AG08396 (cell line): ENCODE measurements at regions not wholly inside any gene's neighbourhood (a gene's known extent, or its start where the extent isn't known, plus 50 kb on each side); places are given as distances from the start of the nearest gene placed in this dataset.

Source experiments
- DNase-seq: peaks from one replicate; pipeline ENCODE4 v3.0.0; 2012; ENCODE audit warnings: low spot score, mixed read lengths

DNA sequence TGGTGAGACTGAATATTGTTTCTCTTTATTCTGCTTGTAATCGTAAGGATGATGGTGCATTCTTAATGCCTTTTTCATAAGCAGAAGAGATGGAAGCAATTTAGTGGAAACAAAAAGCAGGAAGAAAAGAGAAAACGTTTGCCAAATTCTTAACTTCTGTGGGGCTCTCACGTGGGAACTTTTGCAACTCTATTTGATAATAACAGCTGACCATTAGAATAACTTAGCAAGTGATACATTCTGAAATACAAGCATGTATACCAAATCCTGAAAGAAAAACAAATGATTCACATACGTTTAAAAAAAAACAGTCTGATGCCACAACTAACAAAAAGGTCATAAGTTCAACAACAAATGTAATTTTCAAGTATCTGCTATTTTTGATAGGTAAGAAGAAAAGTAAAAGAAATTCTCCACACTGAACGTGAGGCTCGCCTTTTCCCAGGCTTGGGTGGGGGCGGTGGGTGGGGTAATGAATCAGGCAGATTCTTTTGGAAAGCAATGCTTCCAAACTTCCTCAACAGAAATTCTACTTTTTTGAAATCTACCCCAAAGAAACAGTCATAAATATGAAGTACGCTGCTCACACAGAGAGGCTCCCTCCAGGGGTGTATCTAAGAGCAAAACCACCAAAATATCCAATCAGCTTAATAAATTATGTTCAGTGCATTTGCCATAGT, 446.2 kb upstream of the MGMT start:
- no peak for DNase-seq

GRCh38 chr10:129021594-129022304, 445.3 kb upstream of the MGMT start:
- DNase-seq: no peak

DNA sequence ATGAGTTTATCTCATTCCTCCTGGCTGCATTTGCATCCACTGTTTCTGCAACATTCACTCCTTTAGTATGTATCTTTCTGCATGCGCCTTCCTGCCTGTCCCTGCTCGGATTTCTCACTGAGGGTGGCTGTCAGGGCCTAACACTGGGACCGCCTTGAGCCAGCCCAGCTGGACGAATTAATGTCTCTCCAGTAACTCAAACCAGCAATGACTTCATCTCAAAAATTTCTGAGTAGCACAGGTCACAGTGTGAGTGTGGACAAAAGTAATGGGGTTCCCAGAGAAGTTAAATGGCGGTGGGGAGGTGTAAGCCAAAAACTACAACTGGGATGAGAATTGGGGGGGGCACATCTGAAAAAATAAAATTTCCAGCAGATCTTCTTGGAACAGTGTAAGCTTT, 444.0 kb upstream of the MGMT start:
- DNase-seq: no peak

GRCh38 chr10:129024046-129024445, 443.0 kb upstream of the MGMT start:
- DNase-seq: no peak

DNA sequence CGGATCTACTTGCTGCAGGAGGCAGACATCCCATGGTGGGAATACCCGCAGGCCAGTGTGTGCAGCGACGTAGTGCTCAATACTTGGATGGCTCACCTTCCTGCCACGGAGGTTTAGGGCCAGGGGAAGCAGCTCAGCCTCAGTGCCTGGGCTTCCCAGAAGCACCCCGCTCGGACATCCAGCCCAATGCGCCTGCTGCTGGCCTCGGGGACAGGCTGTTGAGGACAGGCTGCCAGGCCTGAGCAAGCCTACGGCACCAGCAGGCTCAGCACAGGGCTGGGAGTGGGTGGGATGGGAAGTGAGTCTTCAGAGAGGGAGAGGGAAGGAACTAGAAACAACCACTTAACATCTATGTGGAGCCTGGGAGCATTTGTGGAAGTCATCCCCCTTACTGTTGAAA, 441.3 kb upstream of the MGMT start:
- DNase-seq: no peak

GRCh38 chr10:129027906-129028305, 439.1 kb upstream of the MGMT start:
- no peak for DNase-seq

- no peak for DNase-seq
Measured at GRCh38 chr10:129028451-129028850, 438.6 kb upstream of the MGMT start.

DNA sequence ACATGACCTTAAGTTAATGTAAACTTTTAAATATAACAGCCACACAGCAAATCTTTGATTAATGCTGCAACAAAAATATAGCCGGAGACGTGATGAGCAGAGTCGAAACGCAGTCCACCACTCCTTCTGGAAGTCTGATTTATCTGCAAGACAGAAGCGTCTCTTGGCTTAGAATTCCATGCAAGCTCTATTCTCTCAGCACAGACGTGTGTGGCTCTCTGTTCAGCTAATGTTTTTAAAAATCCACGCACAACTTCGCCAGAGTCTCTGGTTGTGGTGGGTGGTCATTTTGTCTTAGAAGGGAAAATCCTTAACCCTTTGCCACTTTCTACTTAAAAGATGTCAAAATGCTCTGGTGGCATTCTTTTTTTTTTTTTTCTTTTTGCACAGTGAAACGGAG, 438.0 kb upstream of the MGMT start:
- no peak for DNase-seq

- no peak for DNase-seq
Measured at GRCh38 chr10:129029851-129030602, 437.0 kb upstream of the MGMT start.

DNA sequence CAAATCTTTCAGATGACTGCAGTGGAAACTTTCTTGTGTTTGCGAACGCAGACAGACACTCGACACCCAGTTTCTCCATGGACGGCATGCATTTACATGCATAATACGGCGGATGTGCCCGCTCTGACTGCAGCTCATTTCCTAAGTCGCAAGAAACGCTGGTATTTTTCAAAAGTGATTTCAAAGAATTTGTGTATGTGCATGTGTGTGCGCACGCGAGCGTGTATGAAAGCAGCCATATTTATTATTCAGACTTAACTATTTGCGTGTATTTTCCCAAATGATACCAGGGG, 436.5 kb upstream of the MGMT start:
- DNase-seq: no peak

DNA sequence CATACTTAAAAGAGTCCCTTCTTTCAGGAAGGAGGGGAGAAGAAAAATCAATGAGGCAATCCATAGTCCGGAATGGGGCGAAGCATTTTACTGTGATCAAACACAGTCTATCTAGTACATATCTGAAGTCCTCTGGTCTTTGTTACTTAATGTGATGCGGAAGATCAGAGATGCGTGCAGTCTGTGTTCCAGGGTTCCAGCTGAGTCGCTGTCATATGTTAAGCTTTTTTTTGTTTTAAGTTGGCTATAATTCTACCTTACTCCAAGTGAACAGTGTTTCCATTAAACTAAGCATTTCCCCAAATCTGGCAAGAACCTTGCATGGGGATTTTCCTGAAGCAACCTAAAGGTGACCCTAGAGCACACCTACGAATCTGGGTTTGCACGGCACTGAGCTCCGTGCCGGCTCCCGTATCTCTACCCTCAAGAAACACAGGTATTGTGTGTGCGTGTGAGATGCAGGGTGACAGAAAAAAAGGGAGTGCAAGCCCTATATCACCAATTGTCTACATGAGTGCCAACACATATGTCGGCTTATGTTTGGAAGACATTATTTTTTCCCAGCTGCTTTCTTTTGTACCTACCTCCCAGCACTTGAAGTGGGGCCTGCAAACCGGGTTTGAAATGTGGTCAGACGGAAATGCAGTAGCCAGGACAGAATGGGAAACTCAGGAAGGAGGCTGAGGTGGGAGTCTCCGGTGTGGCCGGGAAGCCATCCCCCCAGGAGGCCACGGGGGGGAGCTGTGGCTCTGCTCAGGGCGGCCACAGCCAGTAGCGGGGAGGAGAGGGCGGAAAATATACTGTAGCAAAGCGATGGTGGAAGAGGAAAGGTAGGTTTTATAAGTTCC, 435.8 kb upstream of the MGMT start:
- peak; percentile 63 for DNase-seq

DNA sequence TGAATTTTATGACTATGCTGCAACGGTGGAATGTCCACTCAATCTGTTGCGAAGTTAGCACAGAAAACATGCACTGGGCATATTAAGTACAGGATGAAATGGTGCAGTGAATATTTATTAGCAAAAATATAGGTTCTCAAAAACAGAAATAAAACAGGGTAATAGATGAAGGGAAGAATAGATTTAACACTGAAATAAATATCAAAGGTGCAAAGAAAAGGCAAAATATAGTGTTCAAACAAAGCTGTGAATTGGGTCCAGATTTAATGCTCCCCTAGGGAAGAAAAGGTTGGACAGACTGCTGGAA, 435.2 kb upstream of the MGMT start:
- no peak for DNase-seq

DNA sequence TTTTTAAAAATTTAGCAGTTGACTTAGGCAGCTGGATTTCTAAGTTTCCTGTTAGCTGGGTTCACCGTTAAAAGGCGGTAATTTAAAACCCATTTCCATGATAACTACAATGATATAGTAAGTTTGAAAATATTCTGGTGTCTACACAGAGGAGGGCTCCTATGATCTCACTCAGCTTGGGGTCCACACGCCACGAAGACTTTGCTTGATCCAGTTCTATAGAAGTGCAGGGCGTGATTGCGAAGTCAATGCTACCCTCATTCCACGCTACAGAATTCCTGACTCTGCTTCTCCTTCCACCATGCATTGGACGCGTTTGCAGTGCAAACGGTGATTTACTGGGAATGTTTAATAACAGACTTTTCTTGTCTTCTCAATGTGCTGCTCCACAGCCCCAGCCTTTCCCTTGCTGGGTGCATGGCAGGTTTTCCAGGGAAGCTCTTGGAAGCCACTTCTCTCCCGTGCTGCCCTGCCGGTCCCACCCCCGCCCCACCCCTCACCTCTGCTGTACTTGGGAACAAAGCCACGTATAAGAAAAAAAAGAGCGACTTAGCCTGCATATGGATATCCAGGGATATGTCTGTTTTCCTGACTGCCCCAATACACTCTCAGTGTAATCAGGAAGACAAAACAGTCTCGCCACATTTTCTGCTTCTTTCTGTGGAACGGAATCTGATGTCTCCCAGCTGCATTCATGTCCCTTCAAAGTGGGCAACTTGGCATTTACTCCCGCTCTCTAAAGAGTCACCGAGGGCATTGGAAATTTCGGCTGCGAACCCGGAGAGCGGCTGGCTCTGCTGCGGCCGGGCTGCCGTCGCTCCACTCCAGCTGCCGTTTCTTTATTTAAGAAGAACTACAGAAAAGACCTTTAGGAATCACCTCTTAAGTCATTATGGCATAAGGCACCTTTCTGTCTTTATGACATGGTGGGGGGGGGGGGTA, 434.4 kb upstream of the MGMT start:
- no peak for DNase-seq

DNA sequence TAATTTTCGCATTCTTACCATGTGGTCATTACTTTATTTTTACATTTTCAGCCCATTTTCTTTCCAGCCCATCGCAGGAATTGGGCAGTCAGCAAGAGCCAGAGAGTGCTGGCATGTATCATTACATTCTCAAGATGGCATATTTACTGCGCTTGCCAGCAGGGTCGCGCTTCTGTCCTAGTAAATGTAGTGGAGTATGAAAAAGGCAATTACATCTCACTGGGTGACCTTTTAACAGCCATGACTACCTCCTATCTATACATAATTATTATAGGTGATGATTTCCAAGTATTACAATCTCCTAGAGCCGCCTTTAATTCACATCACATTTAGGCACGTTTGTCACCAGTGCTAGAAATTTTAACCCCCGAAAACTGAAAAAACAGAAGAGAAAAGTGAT, 433.7 kb upstream of the MGMT start:
- DNase-seq: no peak

DNA sequence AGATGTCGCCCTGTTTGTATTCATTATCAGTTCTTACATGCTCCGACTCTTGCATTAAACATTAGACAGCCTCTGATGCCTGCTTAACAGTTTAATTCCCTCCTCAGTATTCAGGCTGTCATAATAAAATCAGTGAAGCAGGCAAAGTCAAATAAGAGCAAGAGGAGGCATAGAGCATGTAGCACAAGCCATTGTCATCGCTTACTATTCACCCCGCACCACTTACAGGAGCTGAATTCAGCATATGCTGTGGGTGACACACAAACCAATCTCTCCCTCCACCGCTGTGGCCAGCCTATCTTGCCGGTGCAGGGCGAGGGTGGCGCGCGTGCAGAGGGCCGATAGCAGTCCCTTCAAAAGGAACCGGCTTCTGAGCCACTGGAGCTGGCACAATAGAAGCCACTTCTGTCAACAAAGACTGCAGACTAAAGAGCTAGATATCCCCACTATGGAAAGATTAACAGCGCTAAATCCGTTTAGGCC, 433.2 kb upstream of the MGMT start:
- DNase-seq: no peak

GRCh38 chr10:129035052-129035827, 431.8 kb upstream of the MGMT start:
- no peak for DNase-seq

DNA sequence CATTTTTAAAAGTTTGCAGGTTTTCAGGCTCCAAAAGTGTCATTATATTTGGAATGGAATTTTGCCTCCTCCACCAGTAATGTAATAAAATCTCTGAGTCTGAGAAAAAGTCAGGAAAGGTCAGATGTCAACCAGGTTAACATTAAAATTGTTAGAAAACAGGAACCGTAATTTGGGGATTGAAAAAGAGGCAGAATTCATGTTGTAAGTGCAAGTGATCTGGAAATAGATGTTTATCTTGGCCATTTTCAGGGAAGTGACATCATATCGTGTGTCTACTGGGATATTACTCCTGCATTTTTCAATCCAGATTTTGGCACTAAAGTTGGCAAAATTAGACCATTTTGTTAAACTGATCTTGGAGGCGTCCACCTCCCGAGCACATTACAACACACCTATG, 428.5 kb upstream of the MGMT start:
- DNase-seq: no peak

DNA sequence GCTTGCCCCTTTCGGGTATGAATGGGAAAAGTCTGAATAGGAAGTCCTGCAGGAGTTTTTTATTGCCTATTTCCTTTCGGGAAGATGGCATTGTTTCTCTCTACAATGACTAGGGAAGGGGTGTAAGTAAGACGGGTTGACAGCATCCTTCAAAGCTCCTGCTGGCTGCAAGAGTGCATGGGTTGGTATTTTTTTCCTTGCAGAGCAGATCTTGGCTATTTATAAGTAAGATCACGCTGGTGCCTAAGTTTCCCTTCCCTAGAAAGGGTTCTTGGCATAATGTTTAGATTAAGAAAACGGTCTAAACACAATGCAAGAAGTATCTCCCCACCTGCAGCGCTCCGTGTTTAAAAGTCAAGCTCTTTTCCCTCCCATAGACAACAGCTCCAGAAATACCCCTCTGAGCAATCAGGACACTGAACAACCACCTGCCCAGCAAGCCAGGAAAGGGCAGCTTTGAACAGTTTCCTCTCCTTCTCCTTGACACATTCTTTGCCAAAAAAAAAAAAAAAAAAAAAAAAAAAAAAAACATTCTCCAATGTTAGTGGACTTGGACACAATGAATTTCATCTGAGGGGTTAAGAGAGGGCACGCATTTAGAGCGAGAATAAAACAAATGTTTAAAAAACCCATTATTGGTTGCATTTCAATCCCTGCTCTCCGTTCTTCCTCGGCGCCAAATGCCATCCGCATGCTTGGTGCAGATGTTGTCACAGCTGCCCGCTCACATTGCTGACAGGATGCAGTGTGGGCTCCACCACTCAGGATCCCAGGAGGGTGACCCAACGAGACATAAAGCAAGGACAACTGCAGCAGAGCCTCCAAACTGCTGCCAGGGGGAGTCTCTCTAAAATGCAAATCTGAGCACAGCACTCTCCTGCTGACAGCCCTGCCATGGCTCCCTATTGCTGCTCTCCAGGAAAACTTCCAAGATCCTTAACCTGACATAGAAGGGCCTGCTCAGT, 427.4 kb upstream of the MGMT start:
- DNase-seq: no peak

DNA sequence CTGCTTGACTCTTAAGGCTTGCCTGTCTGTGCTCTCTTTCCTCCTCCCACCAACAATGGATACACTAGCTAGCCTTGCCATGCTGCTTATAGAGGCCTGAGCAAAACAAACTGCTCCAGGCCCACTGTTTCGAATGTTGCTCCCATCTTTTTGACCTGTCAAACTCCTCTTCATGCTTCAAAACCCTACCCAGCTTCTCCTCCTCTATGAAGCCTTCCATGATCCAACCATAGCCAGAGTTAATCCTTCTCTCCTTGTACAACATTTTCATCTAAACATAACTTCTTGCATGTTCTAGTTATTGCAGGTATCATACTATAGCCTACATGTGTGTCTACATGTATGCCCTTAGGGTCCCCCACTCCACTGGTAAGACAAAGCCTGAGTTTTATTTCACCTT, 426.7 kb upstream of the MGMT start:
- DNase-seq: no peak
